ENCODE measurements at regions not wholly inside any gene's neighbourhood (a gene's known extent, or its start where the extent isn't known, plus 50 kb on each side); places are given as distances from the start of the nearest gene placed in this dataset.

DNA sequence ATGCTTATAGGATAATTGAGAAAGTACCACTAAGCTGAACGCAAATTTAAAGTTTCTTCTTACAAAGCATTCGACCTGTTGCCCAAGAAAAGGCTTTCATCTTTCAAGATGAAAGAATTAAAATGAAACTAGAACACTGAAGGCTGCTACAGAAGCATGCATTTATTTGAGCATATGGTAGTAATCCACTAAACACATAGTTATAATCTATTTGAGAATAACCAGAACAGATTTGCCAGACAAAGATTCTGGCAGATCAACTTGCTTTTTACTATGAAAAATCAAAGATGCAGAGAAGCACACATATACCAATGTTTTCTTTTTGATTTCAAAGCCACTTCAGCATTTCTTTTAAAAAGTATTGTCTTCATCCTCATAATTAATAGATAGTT is 412.2 kb downstream of the UTRN start:
- no peak for DNase-seq

DNA sequence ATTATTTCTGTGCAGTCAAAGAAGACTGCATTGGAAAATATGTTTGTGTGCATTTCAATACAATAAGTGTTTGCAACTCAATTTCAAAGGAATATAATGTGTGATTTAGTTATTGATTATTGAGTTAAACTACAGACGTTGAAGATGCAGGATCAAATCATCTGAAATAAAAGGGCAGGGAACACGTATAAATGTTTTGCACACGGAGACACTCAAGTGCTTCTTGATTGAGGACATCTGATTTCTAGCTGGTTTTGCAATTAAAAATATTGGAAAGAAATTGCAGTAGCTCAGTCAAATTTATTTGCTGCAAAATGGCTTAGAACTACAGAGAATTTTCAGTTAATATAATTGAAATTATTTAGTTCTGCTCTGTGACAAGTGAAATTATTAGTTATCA is 412.7 kb downstream of the UTRN start:
- DNase-seq: no peak

- DNase-seq: no peak
Observed at GRCh38 chr6:144702781-144703180, 417.6 kb downstream of the UTRN start.

- DNase-seq: no peak
Observed at GRCh38 chr6:144710207-144710606, 425.1 kb downstream of the UTRN start.

GRCh38 chr6:144711661-144712060 is 426.5 kb downstream of the UTRN start:
- no peak for DNase-seq

GRCh38 chr6:144712541-144712940 is 427.4 kb downstream of the UTRN start:
- no peak for DNase-seq

- DNase-seq: no peak
Observed at GRCh38 chr6:144714021-144714712, 429.0 kb downstream of the UTRN start.

DNA sequence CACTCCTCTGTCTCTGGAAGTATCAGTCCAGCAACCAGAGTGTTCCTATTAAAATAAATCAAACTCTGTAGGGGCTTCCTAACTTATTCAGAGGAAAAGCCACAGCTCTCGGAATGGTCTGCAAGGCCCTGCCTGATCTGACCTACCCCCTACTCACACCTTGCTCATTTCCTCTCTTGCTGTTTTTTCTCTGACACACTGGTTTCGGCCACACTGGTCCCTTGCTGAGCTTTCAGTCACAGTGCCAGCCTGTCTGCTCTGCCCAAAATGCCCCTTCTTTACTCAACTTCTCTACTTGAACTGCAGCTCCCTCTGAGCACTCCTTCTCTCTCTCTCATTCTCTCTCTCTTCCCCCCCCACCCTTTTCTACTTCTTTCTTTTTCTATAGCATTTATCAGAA is 430.2 kb downstream of the UTRN start:
- no peak for DNase-seq

DNA sequence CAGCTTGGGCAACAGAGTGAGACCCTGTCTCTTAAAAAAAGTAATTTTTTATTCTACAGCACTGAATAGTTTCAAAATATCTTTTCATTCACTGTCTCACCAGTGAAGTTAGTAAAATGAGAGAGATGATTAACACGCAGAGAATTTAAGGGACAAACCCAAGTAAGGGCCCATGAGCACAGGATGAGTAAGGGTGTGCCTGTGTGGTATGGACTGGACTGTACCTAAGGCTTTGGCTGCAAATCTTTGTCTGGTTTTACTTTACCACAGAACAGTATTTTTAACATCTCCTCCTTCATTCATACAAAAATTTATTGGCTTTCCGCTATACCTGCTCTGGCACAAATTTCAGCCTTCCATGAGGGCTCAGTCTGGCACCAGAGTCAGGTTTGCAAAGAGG is 433.3 kb downstream of the UTRN start:
- no peak for DNase-seq

- DNase-seq: no peak
Observed at GRCh38 chr6:144721232-144721631, 436.1 kb downstream of the UTRN start.

DNA sequence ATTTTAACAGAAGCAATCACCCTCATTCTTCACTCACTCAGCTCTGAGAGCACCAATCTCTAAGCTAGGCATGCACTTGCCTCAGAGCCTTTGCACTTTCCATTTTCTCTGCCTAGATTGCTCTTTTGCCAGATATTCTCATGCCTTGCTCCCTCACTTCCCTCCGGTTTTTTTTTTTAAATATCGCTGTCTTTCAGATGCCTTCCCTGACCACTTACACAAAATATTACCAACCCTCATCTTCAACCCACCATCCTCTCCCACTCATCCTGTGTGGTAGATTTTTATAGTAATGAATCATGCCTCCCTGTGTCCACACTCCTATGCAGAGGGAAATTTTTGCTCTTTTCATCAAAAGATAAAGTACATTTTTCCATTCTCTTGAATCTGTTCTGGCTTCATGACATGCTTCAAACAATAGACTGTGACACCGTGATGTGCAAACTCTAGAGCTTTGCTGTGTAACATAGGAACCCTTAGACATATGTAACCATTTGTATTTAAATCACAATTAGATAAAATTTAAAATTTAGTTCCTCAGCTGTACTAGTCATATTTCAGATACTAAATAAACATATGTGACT is 437.1 kb downstream of the UTRN start:
- no peak for DNase-seq

GRCh38 chr6:144722925-144723324 is 437.8 kb downstream of the UTRN start:
- no peak for DNase-seq

DNA sequence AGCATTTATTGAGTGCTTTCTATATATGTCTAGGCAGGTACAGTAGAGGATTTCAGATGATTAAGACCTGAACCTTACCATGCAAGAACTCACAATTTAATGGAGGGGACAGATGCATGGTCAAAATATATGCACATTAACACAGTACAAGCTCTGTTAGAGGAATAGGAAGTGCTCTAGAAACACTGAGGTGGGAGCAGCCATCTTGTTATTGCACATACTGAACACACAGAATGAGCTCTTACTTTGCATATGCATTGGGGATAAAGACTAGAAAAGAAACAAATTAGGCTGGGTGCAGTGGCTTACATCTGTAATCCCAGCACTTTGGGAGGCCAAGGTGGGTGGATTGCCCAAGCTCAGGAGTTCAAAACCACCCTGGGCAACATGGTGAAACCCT is 438.3 kb downstream of the UTRN start:
- DNase-seq: no peak

DNA sequence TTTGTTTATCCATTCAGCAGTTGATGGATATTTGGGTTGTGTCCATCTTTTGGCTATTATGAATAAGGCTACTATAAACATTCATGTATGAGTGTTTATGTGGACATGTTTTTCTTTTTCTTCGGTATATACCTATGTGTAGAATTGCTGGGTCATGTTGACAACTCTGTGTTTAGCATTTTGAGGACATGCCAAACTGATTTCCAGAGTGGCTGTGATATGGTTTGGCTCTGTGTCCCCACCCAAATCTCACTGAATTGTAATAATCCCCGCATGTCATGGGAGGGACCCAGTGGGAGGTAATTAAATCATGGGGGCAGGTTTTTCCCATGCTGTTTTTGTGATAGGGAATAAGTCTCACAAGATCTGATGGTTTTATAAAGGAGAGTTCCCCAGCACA is 439.7 kb downstream of the UTRN start:
- no peak for DNase-seq

DNA sequence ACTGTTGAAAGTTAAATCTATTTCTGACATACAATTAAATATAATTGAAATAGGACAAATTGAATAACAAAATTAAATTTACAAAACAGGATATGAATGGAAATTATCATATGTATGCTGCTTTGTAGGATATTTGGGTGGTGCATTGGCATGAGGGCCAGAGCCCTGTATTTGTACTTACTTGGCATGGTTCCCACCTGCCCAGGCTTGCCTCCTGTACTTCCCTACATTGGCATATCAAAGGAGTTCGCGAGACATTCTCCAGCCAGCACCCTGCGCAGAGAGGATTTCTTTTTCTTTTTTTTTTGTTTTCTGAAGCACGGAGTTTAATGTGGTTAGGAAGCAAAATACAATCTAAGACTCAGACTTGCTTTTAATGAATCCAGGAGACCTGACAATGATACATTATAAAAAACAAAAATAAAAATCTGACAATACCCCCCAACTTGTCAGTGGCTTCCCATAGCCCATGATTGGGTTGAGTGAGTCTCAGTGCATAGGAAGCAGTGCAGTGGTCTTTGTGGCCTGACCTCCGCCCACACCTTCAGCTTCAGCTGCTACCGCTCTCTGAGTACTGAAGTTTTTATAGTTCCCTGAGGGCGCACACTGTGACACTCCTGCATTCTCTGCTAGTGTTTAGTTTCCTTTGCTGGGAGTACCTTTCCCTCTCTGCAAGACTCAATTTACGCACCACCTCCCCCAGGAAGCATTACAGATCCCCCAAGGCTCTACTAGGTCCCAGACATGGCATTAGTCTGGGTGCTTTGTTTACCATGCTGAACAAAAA is 440.8 kb downstream of the UTRN start:
- DNase-seq: no peak

DNA sequence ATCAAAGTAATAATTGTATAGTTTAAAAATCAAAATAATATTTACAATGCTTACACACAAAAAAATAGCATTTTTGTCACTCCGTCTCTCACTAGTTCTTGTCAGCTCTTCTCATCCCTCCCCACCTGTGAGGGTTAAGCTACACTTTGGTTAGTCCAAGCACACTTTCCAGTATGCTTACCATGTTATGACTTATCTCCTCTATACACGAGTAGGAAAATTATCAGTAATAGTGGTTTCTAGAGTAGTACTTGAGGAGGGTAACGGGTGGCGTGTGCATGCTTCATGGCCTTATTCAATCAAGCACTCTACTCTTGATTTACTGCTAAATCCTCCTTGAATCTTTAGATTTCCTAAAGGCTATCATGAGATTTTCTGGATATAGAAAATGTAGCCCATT is 443.7 kb downstream of the UTRN start:
- no peak for DNase-seq

- no peak for DNase-seq
Observed at GRCh38 chr6:144729502-144729901, 444.4 kb downstream of the UTRN start.

DNA sequence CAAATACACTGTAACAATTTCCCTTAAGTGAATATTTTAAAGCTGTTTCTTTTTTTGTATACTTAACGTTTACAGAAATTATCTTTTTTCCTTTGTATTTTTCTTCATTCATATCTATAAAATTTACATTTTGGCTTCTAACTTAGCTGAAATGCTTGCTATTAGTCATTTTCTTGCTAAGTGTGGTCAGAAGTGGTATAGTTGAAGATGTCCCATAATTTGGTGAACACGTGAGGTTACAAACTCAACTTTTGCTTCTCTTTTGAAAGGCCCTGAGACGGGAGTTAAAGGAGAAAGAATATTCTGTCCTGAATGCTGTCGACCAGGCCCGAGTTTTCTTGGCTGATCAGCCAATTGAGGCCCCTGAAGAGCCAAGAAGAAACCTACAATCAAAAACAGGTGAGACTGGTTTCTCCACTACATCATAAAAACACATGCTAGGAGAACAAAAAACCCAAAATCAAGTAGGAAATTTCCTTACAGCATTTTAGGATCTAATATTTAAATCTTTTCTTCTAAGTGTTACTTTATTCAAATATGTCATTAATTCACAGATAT is 445.0 kb downstream of the UTRN start:
- DNase-seq: no peak

DNA sequence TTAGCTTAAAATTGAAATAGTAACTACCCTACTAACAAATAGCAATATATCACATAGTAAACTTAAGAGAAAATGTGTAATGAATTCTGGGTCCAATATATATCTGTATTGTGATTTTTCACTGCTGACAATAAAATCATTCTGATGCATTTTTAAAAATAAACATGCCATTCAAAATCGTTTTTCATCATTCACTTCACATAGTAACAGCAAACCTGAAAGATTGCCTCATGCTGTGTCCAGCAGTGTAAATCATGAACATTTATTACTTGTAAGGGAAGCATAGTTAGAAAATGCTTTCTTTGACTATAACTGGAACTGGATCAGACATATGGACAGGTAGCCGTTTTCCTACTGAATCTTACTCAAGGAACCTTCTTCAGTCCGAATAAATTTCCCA is 446.1 kb downstream of the UTRN start:
- no peak for DNase-seq

GRCh38 chr6:144736763-144737162 is 451.6 kb downstream of the UTRN start:
- no peak for DNase-seq

DNA sequence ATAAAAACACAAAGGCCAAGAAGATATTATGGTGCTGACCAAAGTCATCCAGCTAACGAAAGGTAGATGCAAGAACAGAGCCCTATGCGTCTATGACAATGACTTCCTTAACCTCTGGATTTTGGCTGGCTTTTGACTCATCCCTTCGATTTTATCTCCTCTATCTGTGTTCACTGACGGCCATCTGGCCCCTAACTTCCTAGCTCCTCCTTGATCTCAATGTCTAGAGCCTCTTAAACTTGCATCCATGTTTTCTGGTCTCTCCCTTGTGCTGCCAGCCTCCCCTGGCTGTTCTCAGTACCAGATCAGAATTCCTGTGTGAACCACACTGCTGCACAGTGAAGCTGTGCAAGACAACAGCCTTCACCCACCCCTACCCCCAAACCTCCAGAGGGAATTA is 452.9 kb downstream of the UTRN start:
- no peak for DNase-seq

GRCh38 chr6:144739873-144740272 is 454.7 kb downstream of the UTRN start:
- DNase-seq: no peak

DNA sequence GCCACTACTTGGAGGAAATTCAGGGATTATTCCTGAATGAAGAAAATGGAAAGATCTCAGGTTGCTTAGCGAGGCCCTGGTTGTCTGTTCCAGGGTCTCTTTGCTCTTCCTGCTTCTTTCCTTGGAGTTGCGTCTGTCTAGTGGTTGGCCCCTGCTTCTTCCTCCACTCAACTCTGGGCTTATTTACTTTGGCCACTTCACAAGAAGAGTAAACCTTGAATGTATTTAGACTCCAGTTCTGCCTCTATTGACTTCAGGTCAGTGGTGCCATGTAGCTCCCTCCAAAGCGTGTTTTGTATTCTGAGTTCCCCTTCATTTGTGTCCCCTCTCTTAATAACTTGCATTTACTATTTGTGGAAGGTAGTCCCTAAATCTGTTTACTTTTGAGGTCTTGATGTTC is 456.5 kb downstream of the UTRN start:
- no peak for DNase-seq

DNA sequence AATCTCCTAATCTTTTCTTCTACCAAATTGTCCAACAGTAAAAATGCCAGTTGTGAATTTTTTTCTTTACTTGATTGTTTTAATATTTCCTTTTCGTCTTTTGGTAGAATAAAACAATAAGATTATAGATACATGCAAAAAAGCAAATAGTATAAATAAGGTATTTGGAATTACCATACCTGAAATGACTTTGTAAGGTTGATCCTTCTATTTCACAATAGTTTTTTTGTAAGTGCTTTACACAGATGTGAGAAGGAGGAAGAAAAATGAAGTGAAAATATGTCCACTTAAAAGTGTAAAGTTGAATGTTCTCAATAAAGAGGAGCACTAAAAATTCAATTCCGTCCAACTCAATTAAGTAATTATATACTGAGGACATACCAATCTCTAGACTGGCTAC is 457.6 kb downstream of the UTRN start:
- DNase-seq: no peak

Data from NCI-H1092 (cell line).